Skin of body (tissue), 1 donor: ENCODE measurements at regions not wholly inside any gene's neighbourhood (a gene's known extent, or its start where the extent isn't known, plus 50 kb on each side); places are given as distances from the start of the nearest gene placed in this dataset.
"Not testable (repeated sequence)": the region's sequence is repeated elsewhere in the genome, so short reads cannot be mapped to it uniquely, and the experiment has no call there.

Source experiments
- DNase-seq: peaks from one replicate; lab custom pipeline; 2025; lab: John Stamatoyannopoulos, UW

- no peak for DNase-seq
Observed at GRCh38 chr2:7094231-7094741, 177.1 kb downstream of the RNF144A start.

GRCh38 chr2:7096726-7097352 lies 179.6 kb downstream of the RNF144A start:
- DNase-seq, result no peak

GRCh38 chr2:7097353-7097895 lies 180.2 kb downstream of the RNF144A start:
- DNase-seq, result peak; percentile 57

- no peak for DNase-seq
Observed at GRCh38 chr2:7098816-7099215, 181.6 kb downstream of the RNF144A start.

- DNase-seq, result not testable (repeated sequence)
Observed at GRCh38 chr2:7099687-7100086, 182.5 kb downstream of the RNF144A start.

- DNase-seq, result peak; percentile 10
Observed at GRCh38 chr2:7102826-7103225, 185.6 kb downstream of the RNF144A start.

- no peak for DNase-seq
Observed at GRCh38 chr2:7108792-7109532, 191.8 kb downstream of the RNF144A start.

GRCh38 chr2:7109533-7109885 lies 192.3 kb downstream of the RNF144A start:
- no peak for DNase-seq

GRCh38 chr2:7111626-7112025 lies 194.4 kb downstream of the RNF144A start:
- no peak for DNase-seq

GRCh38 chr2:7115364-7115763 lies 198.2 kb downstream of the RNF144A start:
- DNase-seq, result no peak

- DNase-seq, result no peak
Observed at GRCh38 chr2:7115906-7116305, 198.7 kb downstream of the RNF144A start.

GRCh38 chr2:7116511-7116910 lies 199.3 kb downstream of the RNF144A start:
- no peak for DNase-seq

- peak; percentile 30 for DNase-seq
Observed at GRCh38 chr2:7117076-7117475, 199.9 kb downstream of the RNF144A start.

- no peak for DNase-seq
Observed at GRCh38 chr2:7118606-7119131, 201.5 kb downstream of the RNF144A start.

GRCh38 chr2:7119132-7119835 lies 202.1 kb downstream of the RNF144A start:
- peak; percentile 90 for DNase-seq

GRCh38 chr2:7121851-7122250 lies 204.6 kb downstream of the RNF144A start:
- no peak for DNase-seq

- no peak for DNase-seq
Observed at GRCh38 chr2:7127156-7127555, 209.9 kb downstream of the RNF144A start.

GRCh38 chr2:7127687-7128086 lies 210.5 kb downstream of the RNF144A start:
- no peak for DNase-seq

- DNase-seq, result no peak
Observed at GRCh38 chr2:7131261-7131660, 214.0 kb downstream of the RNF144A start.

GRCh38 chr2:7132753-7133152 lies 215.5 kb downstream of the RNF144A start:
- no peak for DNase-seq

- no peak for DNase-seq
Observed at GRCh38 chr2:7133521-7133920, 216.3 kb downstream of the RNF144A start.

GRCh38 chr2:7140306-7140705 lies 223.1 kb downstream of the RNF144A start:
- DNase-seq, result no peak
